ENCODE measurements at regions not wholly inside any gene's neighbourhood (a gene's known extent, or its start where the extent isn't known, plus 50 kb on each side); places are given as distances from the start of the nearest gene placed in this dataset.

- no peak overlapping the region for H3K27ac ChIP-seq
- no peaks in the 10 kb centered on the region for H3K27me3 ChIP-seq (replicated peaks; ENCODE audit: insufficient read depth)
- TF ChIP-seq POLR2A (IDR thresholded peaks at IDR 0.05) = no peak
- no peak for TF ChIP-seq POLR2AphosphoS5 (IDR thresholded peaks at IDR 0.05)
- TF ChIP-seq CTCF (IDR thresholded peaks at IDR 0.05) = no peak
- no peaks in the 10 kb centered on the region for H3K4me1 ChIP-seq (replicated peaks)
- no peak for DNase-seq (ENCODE audit: low spot score)
- no peaks in the 10 kb centered on the region for H3K36me3 ChIP-seq
- WGBS = 71% methylated on average over 2 of the region's 2 CpGs
- H3K4me3 ChIP-seq = no peak overlapping the region
- intact Hi-C loops (cut with DNase I) = no loop called here
- H3K9me3 ChIP-seq = no peaks in the 10 kb centered on the region
These were observed 79.5 kb upstream of the ATXN1 start for GRCh38 chr6:16840725-16841124.

DNA sequence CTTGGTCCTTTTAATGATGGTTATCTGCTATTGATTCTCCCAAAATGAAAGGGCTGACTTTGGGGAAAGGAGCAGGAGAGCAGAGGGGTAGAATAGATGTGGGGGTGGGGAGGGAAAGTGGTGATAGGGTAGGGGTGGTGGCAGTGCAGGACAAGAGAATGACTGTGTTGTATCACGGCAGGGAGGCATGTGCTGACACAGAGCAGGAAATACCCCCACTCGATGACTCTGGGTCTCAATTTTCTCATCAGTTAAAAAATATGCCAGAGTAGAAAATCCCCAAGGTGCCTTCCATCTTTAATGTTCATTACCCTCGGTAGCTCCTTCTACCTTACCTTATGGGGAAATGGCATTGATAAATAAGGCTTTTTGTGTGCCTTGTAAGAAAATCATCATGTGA, 79.0 kb upstream of the ATXN1 start:
- no peak for DNase-seq (ENCODE audit: low spot score)
- WGBS = 55% methylated on average over 3 of the region's 3 CpGs
- no peak overlapping the region for H3K27ac ChIP-seq
- no peak overlapping the region for H3K4me3 ChIP-seq
- TF ChIP-seq POLR2AphosphoS5 (IDR thresholded peaks at IDR 0.05) = no peak
- TF ChIP-seq CTCF (IDR thresholded peaks at IDR 0.05) = no peak
- H3K36me3 ChIP-seq = no peaks in the 10 kb centered on the region
- no peaks in the 10 kb centered on the region for H3K4me1 ChIP-seq (replicated peaks)
- H3K27me3 ChIP-seq (replicated peaks; ENCODE audit: insufficient read depth) = no peaks in the 10 kb centered on the region
- intact Hi-C loops (cut with DNase I) = no loop called here
- no peaks in the 10 kb centered on the region for H3K9me3 ChIP-seq

- H3K4me3 ChIP-seq = no peak overlapping the region
- H3K36me3 ChIP-seq = no peaks in the 10 kb centered on the region
- H3K4me1 ChIP-seq (replicated peaks) = no peaks in the 10 kb centered on the region
- H3K27me3 ChIP-seq (replicated peaks; ENCODE audit: insufficient read depth) = no peaks in the 10 kb centered on the region
- intact Hi-C loops (cut with DNase I) = no loop called here
- H3K27ac ChIP-seq = no peak overlapping the region
- no peaks in the 10 kb centered on the region for H3K9me3 ChIP-seq
- TF ChIP-seq CTCF (IDR thresholded peaks at IDR 0.05) (no peak), POLR2AphosphoS5 (IDR thresholded peaks at IDR 0.05) (no peak), POLR2A (IDR thresholded peaks at IDR 0.05) (no peak)
- WGBS = 98% methylated on average over 2 of the region's 2 CpGs
- no peak for DNase-seq (ENCODE audit: low spot score)
These were observed 78.4 kb upstream of the ATXN1 start for GRCh38 chr6:16839631-16840179.

DNA sequence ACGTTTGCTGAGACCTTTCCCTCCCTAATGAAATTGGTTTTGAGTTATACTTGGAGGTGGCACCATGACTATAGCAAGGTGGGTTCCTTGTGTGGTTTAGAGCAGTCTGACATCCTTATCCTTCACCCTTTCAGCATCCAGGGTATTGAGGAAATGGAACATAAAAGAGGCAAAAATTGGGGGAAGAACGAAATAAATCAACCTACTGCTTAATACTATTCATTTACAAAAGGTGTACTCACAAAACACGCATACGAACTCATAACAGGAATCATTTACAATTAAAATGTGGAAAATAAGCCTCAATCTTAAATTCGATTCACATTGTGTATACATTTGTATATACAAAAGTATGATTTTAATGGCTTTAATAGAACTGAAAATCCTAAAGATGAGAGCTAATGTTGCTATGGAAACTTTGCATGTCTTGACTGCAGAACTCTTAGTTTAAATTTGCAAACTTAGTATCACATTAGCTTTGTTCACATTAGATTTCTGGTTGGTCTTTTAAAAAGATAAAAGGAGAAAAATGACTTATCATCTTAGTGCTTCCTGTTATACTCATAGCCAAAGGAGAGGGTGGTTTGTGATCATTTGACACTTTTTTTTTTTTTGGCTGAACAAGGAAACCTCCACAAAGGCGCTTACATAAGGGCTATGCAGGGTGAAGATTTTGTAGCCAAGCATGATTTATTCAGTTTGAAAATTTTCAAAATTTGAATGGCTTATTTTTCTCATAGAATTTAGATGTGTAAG, 76.1 kb upstream of the ATXN1 start:
- intact Hi-C loops (cut with DNase I) = no loop called here
- H3K4me1 ChIP-seq (replicated peaks) = no peaks in the 10 kb centered on the region
- H3K27me3 ChIP-seq (replicated peaks; ENCODE audit: insufficient read depth) = no peaks in the 10 kb centered on the region
- H3K4me3 ChIP-seq = no peak overlapping the region
- H3K27ac ChIP-seq = no peak overlapping the region
- no peak for TF ChIP-seq CTCF (IDR thresholded peaks at IDR 0.05)
- TF ChIP-seq POLR2A (IDR thresholded peaks at IDR 0.05) = no peak
- TF ChIP-seq POLR2AphosphoS5 (IDR thresholded peaks at IDR 0.05) = no peak
- H3K9me3 ChIP-seq = no peaks in the 10 kb centered on the region
- 88% methylated on average over 6 of the region's 6 CpGs for WGBS
- no peak for DNase-seq (ENCODE audit: low spot score)
- H3K36me3 ChIP-seq = no peaks in the 10 kb centered on the region

Measured in prostate gland (tissue), 2 donors.